Heart left ventricle (tissue), 13 donors: ENCODE measurements at regions not wholly inside any gene's neighbourhood (a gene's known extent, or its start where the extent isn't known, plus 50 kb on each side); places are given as distances from the start of the nearest gene placed in this dataset.

Source experiments
- CTCF ChIP-seq, 12 donors: fragments of 200-600 bp; sonication (generic) in 4 of 12; IDR thresholded peaks; one replicate each; pipeline versions ENCODE4 v1.5.0 to v1.8.0; 2018 to 2022; ENCODE audit warnings: antibody characterized with exemption in 12 of 12, mild to moderate bottlenecking in 5 of 12
- POLR2A ChIP-seq, 2 donors: fragments of 450-650 bp; IDR thresholded peaks; one replicate each; pipeline ENCODE4 v1.6.1; 2017; ENCODE audit warnings: antibody characterized with exemption in 2 of 2, mild to moderate bottlenecking in 2 of 2, moderate library complexity in 2 of 2
- donor health status: ischemic (EF 13 %, LVEDD 7.1; RV severe dilation, severe dysfunction).
- donor health status: DM: no; HTN: yes; CAD: no.
- donor health status: DM: no; HTN: no; CAD: no.
- donor health status: ischemic (EF 25% LVEDD 6.9; RV normal size, moderate dysfunction).
- donor health status: ischemic (EF 25% LVEDD 5.7; RV mildly dilated, moderate dysfunction).
- donor health status: ischemic (EF 35%, LVEDD 5.7; RV mildly dilated, moderate dysfunction).
- donor health status: nonischemic (EF 11% LVEDD 7.7; RV severe dilation, severe dysfunction).
- donor health status: DM: yes; HTN: yes; CAD: no.
- donor health status: PGD.
- donor health status: ischemic (EF 29% LVEDD 5.4; RV normal size, mild dysfunction).
- donor health status: nonischemic (EF 23%, LVEDD 6.1; RV moderate dilation, normal function).

- no peak for TF ChIP-seq CTCF (IDR thresholded peaks at IDR 0.05)
- TF ChIP-seq POLR2A (IDR thresholded peaks at IDR 0.05), result no peak
These were observed 274.9 kb upstream of the SLC30A5 start for GRCh38 chr5:68818870-68819269.
